ENCODE measurements at regions not wholly inside any gene's neighbourhood (a gene's known extent, or its start where the extent isn't known, plus 50 kb on each side); places are given as distances from the start of the nearest gene placed in this dataset.

- Mint-ChIP-seq H3K4me3 (no peak overlapping the region), H3K27me3 (no peaks in the 10 kb centered on the region), H3K4me1 (no peaks in the 10 kb centered on the region), H3K27ac (no peak overlapping the region), H3K36me3 (ENCODE audit: low read depth) (no peaks in the 10 kb centered on the region)
- H3K9me3 ChIP-seq (ENCODE audit: control insufficient read depth, low read length, poor library complexity, severe bottlenecking), result no peaks in the 10 kb centered on the region
- ATAC-seq (no peak), DNase-seq (no peak)
Measured at GRCh38 chr18:42471885-42472284, 516.9 kb downstream of the PIK3C3 start.

GRCh38 chr18:42473611-42474010 is 518.6 kb downstream of the PIK3C3 start:
- Mint-ChIP-seq H3K4me1 (no peaks in the 10 kb centered on the region), H3K27ac (no peak overlapping the region), H3K27me3 (no peaks in the 10 kb centered on the region), H3K36me3 (ENCODE audit: low read depth) (no peaks in the 10 kb centered on the region), H3K4me3 (no peak overlapping the region)
- DNase-seq (no peak), ATAC-seq (no peak)
- H3K9me3 ChIP-seq (ENCODE audit: control insufficient read depth, low read length, poor library complexity, severe bottlenecking), result no peaks in the 10 kb centered on the region

GRCh38 chr18:42474577-42474976 is 519.5 kb downstream of the PIK3C3 start:
- H3K9me3 ChIP-seq (ENCODE audit: control insufficient read depth, low read length, poor library complexity, severe bottlenecking), result no peaks in the 10 kb centered on the region
- H3K4me3 Mint-ChIP-seq, result no peak overlapping the region
- ATAC-seq (no peak), DNase-seq (no peak)
- H3K4me1 Mint-ChIP-seq, result no peaks in the 10 kb centered on the region
- H3K36me3 Mint-ChIP-seq (ENCODE audit: low read depth), result no peaks in the 10 kb centered on the region
- no peaks in the 10 kb centered on the region for H3K27me3 Mint-ChIP-seq
- no peak overlapping the region for H3K27ac Mint-ChIP-seq

- no peaks in the 10 kb centered on the region for H3K27me3 Mint-ChIP-seq
- H3K4me1 Mint-ChIP-seq, result no peaks in the 10 kb centered on the region
- H3K36me3 Mint-ChIP-seq (ENCODE audit: low read depth), result no peaks in the 10 kb centered on the region
- H3K27ac Mint-ChIP-seq, result no peak overlapping the region
- no peak overlapping the region for H3K4me3 Mint-ChIP-seq
- H3K9me3 ChIP-seq (ENCODE audit: control insufficient read depth, low read length, poor library complexity, severe bottlenecking), result no peaks in the 10 kb centered on the region
- ATAC-seq (no peak), DNase-seq (no peak)
Measured at GRCh38 chr18:42475157-42475556, 520.1 kb downstream of the PIK3C3 start.

- no peak for ATAC-seq
- Mint-ChIP-seq H3K27me3 (no peaks in the 10 kb centered on the region), H3K4me3 (no peak overlapping the region), H3K27ac (no peak overlapping the region), H3K36me3 (ENCODE audit: low read depth) (no peaks in the 10 kb centered on the region), H3K4me1 (no peaks in the 10 kb centered on the region)
- DNase-seq, result no peak
- H3K9me3 ChIP-seq (ENCODE audit: control insufficient read depth, low read length, poor library complexity, severe bottlenecking), result no peaks in the 10 kb centered on the region
Measured at GRCh38 chr18:42477267-42477666, 522.2 kb downstream of the PIK3C3 start.

- H3K9me3 ChIP-seq (ENCODE audit: control insufficient read depth, low read length, poor library complexity, severe bottlenecking), result no peaks in the 10 kb centered on the region
- Mint-ChIP-seq H3K36me3 (ENCODE audit: low read depth) (no peaks in the 10 kb centered on the region), H3K27ac (no peak overlapping the region), H3K27me3 (no peaks in the 10 kb centered on the region), H3K4me1 (no peaks in the 10 kb centered on the region), H3K4me3 (no peak overlapping the region)
- no peak for ATAC-seq
- no peak for DNase-seq
Measured at GRCh38 chr18:42480441-42480840, 525.4 kb downstream of the PIK3C3 start.

- Mint-ChIP-seq H3K27me3 (no peaks in the 10 kb centered on the region), H3K4me1 (no peaks in the 10 kb centered on the region), H3K27ac (no peak overlapping the region), H3K36me3 (ENCODE audit: low read depth) (no peaks in the 10 kb centered on the region), H3K4me3 (no peak overlapping the region)
- H3K9me3 ChIP-seq (ENCODE audit: control insufficient read depth, low read length, poor library complexity, severe bottlenecking), result no peaks in the 10 kb centered on the region
- ATAC-seq (no peak), DNase-seq (no peak)
Measured at GRCh38 chr18:42484648-42485047, 529.6 kb downstream of the PIK3C3 start.

- no peaks in the 10 kb centered on the region for H3K9me3 ChIP-seq (ENCODE audit: control insufficient read depth, low read length, poor library complexity, severe bottlenecking)
- no peaks in the 10 kb centered on the region for H3K36me3 Mint-ChIP-seq (ENCODE audit: low read depth)
- no peak overlapping the region for H3K27ac Mint-ChIP-seq
- H3K4me3 Mint-ChIP-seq, result no peak overlapping the region
- DNase-seq, result no peak
- no peak for ATAC-seq
- no peaks in the 10 kb centered on the region for H3K4me1 Mint-ChIP-seq
- no peaks in the 10 kb centered on the region for H3K27me3 Mint-ChIP-seq
Measured at GRCh38 chr18:42486271-42486670, 531.2 kb downstream of the PIK3C3 start.

GRCh38 chr18:42508683-42509296 is 553.8 kb downstream of the PIK3C3 start:
- Mint-ChIP-seq H3K27me3 (no peaks in the 10 kb centered on the region), H3K4me3 (no peak overlapping the region), H3K36me3 (ENCODE audit: low read depth) (no peaks in the 10 kb centered on the region), H3K27ac (no peak overlapping the region), H3K4me1 (no peaks in the 10 kb centered on the region)
- ATAC-seq (no peak), DNase-seq (no peak)
- no peaks in the 10 kb centered on the region for H3K9me3 ChIP-seq (ENCODE audit: control insufficient read depth, low read length, poor library complexity, severe bottlenecking)

- no peaks in the 10 kb centered on the region for H3K27me3 Mint-ChIP-seq
Measured at GRCh38 chr18:42509750-42510415, 554.8 kb downstream of the PIK3C3 start.

GRCh38 chr18:42510540-42510939 is 555.5 kb downstream of the PIK3C3 start:
- no peak overlapping the region for H3K4me3 Mint-ChIP-seq
- H3K27ac Mint-ChIP-seq, result no peak overlapping the region
- no peaks in the 10 kb centered on the region for H3K36me3 Mint-ChIP-seq (ENCODE audit: low read depth)
- H3K4me1 Mint-ChIP-seq, result no peaks in the 10 kb centered on the region
- DNase-seq, result no peak
- H3K27me3 Mint-ChIP-seq, result no peaks in the 10 kb centered on the region
- ATAC-seq, result no peak
- no peaks in the 10 kb centered on the region for H3K9me3 ChIP-seq (ENCODE audit: control insufficient read depth, low read length, poor library complexity, severe bottlenecking)

More at GRCh38 chr18:42509750-42510415, 554.8 kb downstream of the PIK3C3 start:
- Mint-ChIP-seq H3K4me3 (no peak overlapping the region), H3K27ac (no peak overlapping the region), H3K36me3 (ENCODE audit: low read depth) (no peaks in the 10 kb centered on the region), H3K4me1 (no peaks in the 10 kb centered on the region)
- ATAC-seq, result no peak
- DNase-seq, result no peak
- H3K9me3 ChIP-seq (ENCODE audit: control insufficient read depth, low read length, poor library complexity, severe bottlenecking), result no peaks in the 10 kb centered on the region

- no peaks in the 10 kb centered on the region for H3K36me3 Mint-ChIP-seq (ENCODE audit: low read depth)
- no peaks in the 10 kb centered on the region for H3K27me3 Mint-ChIP-seq
- no peaks in the 10 kb centered on the region for H3K4me1 Mint-ChIP-seq
- DNase-seq (no peak), ATAC-seq (no peak)
- H3K9me3 ChIP-seq (ENCODE audit: control insufficient read depth, low read length, poor library complexity, severe bottlenecking), result no peaks in the 10 kb centered on the region
- no peak overlapping the region for H3K4me3 Mint-ChIP-seq
- no peak overlapping the region for H3K27ac Mint-ChIP-seq
Measured at GRCh38 chr18:42513441-42513840, 558.4 kb downstream of the PIK3C3 start.

- no peak for ATAC-seq
- no peaks in the 10 kb centered on the region for H3K27me3 Mint-ChIP-seq
- no peaks in the 10 kb centered on the region for H3K9me3 ChIP-seq (ENCODE audit: control insufficient read depth, low read length, poor library complexity, severe bottlenecking)
- no peak overlapping the region for H3K27ac Mint-ChIP-seq
- H3K4me1 Mint-ChIP-seq, result no peaks in the 10 kb centered on the region
- DNase-seq, result no peak
- no peak overlapping the region for H3K4me3 Mint-ChIP-seq
- no peaks in the 10 kb centered on the region for H3K36me3 Mint-ChIP-seq (ENCODE audit: low read depth)
Measured at GRCh38 chr18:42514512-42514911, 559.5 kb downstream of the PIK3C3 start.

- no peak for ATAC-seq
- no peaks in the 10 kb centered on the region for H3K9me3 ChIP-seq (ENCODE audit: control insufficient read depth, low read length, poor library complexity, severe bottlenecking)
- DNase-seq, result no peak
- H3K4me1 Mint-ChIP-seq, result no peaks in the 10 kb centered on the region
- no peak overlapping the region for H3K27ac Mint-ChIP-seq
- no peaks in the 10 kb centered on the region for H3K36me3 Mint-ChIP-seq (ENCODE audit: low read depth)
- H3K27me3 Mint-ChIP-seq, result no peaks in the 10 kb centered on the region
- H3K4me3 Mint-ChIP-seq, result no peak overlapping the region
Measured at GRCh38 chr18:42517896-42518295, 562.9 kb downstream of the PIK3C3 start.

All from T-helper 17 cell (primary cell).